A549 (cell line): ENCODE measurements at regions not wholly inside any gene's neighbourhood (a gene's known extent, or its start where the extent isn't known, plus 50 kb on each side); places are given as distances from the start of the nearest gene placed in this dataset.

ENCODE experiments used
- CEBPB ChIP-seq, 2 experiments: fragments of >200 bp in 1 of 2; sonication (Bioruptor Twin) in 1 of 2; formaldehyde crosslinking in 1 of 2; IDR thresholded peaks; 2 replicates each; pipeline ENCODE4 v1.6.1; 2012 to 2016
- EP300 ChIP-seq, 2 experiments: fragments of >200 bp; sonication (Bioruptor Twin); formaldehyde crosslinking; IDR thresholded peaks; 2 replicates in 1 of 2; 3 replicates in 1 of 2; pipeline ENCODE4 v1.6.1; 2016 to 2017
- MYC ChIP-seq: IDR thresholded peaks from 2 replicates; pipeline ENCODE4 v1.6.1; 2012; ENCODE audit warnings: mild to moderate bottlenecking, inconsistent platforms, low read length, improper control_type of control experiment, borderline replicate concordance
- NFE2L2 ChIP-seq: fragments of 150-350 bp; conservative IDR thresholded peaks from 2 replicates; pipeline ENCODE4 v1.6.1; 2014; ENCODE audit warnings: low read length
- POLR2A ChIP-seq: IDR thresholded peaks from 2 replicates; pipeline ENCODE4 v1.6.1; 2012; ENCODE audit warnings: mild to moderate bottlenecking, low read length
- RAD21 ChIP-seq, 2 experiments: fragments of >200 bp in 1 of 2; sonication (Bioruptor Twin) in 1 of 2; formaldehyde crosslinking in 1 of 2; IDR thresholded peaks in 1 of 2; conservative IDR thresholded peaks in 1 of 2; 2 replicates in 1 of 2; 3 replicates in 1 of 2; pipeline ENCODE4 v1.6.1; 2012 to 2018; ENCODE audit warnings: inconsistent platforms in 1 of 2
- RNF2 ChIP-seq: fragments of 200-600 bp; sonication (generic); IDR thresholded peaks from 2 replicates; pipeline ENCODE4 v1.6.1; 2016; ENCODE audit warnings: low read depth, mild to moderate bottlenecking, antibody characterized with exemption, moderate library complexity, borderline replicate concordance
- ZC3H11A ChIP-seq: fragments of 450-650 bp; IDR thresholded peaks from 2 replicates; pipeline ENCODE4 v1.6.1; 2014; ENCODE audit warnings: antibody characterized with exemption, mild to moderate bottlenecking
- ZSCAN20 ChIP-seq: fragments of 250-450 bp; sonication (Bioruptor Pico); IDR thresholded peaks from 2 replicates; pipeline ENCODE4 v1.8.0; 2022; ENCODE audit warnings: mild to moderate bottlenecking, moderate library complexity
- TF ChIP-seq, protein P1 (sequence below): IDR thresholded peaks from 2 replicates; pipeline ENCODE4 v1.6.1; 2012
- TF ChIP-seq, protein P2 (sequence below): fragments of >200 bp; sonication (Bioruptor Twin); formaldehyde crosslinking; IDR thresholded peaks from 3 replicates; pipeline ENCODE4 v1.5.1; 2016

DNA sequence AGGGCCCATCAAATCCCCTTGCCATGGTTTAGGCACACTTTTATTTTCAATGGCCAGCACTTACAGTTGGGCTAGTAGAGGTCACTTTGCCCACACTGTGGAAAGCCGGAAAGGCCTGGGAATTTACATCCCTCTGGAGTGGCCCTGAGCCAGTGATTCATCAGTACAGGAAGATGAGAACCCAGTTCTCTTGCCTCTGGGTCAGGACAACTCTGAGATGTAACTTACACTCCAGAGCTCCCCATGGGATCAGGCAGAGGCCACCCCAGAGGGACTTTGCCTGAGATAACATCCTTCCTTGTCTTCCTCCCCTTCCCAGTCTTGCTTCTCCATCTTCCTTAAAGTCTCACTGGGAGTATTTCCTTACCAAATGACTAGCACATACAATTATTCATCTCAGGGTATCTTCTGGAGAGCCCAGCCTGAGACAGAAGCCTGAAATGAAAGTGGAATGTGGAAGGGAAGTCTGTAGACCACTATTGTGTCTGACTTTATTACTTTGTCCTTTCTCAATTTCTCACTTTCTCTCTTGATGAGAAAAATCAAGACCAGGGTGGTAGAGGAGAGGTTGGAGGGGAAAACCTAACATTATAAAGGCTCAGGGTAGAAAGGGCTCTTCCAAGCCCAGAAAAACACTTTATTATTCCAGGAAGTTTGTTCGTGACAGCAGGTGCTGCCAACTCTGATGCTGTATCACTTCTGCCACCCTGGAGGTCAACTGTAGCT, 220.8 kb downstream of the ZNF621 start:
- TF ChIP-seq ZSCAN20 (CRISPR knock-in tag): no peak
- no peak for TF ChIP-seq POLR2A
- TF ChIP-seq RAD21 (conservative IDR thresholded peaks at IDR 0.05 in 1 of 2, IDR thresholded peaks at IDR 0.05 in 1 of 2): no peak
- TF ChIP-seq, protein P1, sequence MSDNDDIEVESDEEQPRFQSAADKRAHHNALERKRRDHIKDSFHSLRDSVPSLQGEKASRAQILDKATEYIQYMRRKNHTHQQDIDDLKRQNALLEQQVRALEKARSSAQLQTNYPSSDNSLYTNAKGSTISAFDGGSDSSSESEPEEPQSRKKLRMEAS: no peak
- TF ChIP-seq, protein P2, sequence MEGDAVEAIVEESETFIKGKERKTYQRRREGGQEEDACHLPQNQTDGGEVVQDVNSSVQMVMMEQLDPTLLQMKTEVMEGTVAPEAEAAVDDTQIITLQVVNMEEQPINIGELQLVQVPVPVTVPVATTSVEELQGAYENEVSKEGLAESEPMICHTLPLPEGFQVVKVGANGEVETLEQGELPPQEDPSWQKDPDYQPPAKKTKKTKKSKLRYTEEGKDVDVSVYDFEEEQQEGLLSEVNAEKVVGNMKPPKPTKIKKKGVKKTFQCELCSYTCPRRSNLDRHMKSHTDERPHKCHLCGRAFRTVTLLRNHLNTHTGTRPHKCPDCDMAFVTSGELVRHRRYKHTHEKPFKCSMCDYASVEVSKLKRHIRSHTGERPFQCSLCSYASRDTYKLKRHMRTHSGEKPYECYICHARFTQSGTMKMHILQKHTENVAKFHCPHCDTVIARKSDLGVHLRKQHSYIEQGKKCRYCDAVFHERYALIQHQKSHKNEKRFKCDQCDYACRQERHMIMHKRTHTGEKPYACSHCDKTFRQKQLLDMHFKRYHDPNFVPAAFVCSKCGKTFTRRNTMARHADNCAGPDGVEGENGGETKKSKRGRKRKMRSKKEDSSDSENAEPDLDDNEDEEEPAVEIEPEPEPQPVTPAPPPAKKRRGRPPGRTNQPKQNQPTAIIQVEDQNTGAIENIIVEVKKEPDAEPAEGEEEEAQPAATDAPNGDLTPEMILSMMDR: no peak
- no peak for TF ChIP-seq MYC
- no peak for TF ChIP-seq EP300 (IDR thresholded peaks at IDR 0.05)
- no peak for TF ChIP-seq CEBPB (IDR thresholded peaks at IDR 0.05)
- TF ChIP-seq RNF2: no peak
- no peak for TF ChIP-seq NFE2L2
- no peak for TF ChIP-seq ZC3H11A
